HG03135 (cell line): ENCODE measurements at regions not wholly inside any gene's neighbourhood (a gene's known extent, or its start where the extent isn't known, plus 50 kb on each side); places are given as distances from the start of the nearest gene placed in this dataset.

Source experiments
- ATAC-seq: cut with Tn5 transposase; IDR thresholded peaks from one replicate; pipeline ENCODE4 v1.9.1; 2021; ENCODE audit warnings: mild to moderate bottlenecking, moderate library complexity; ENCODE audit not compliant: unreplicated experiment

DNA sequence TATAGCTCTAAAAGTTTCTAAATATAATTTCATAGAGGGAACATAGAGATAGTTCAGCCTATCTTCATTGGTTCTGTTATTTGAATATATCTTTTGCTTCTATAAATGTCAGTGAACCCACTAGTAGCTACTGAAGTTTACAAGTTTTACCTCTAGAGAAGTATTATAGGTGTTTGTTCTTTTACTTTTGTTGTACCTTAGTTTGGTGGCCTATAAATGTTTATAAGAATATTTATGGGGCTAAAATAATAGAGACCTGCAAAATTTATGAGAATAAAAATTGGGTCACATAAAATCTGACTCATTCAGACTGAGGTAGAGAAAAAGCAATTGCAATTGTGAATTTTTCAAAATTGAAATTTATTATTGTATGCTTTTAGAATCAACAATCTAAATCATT, 162.6 kb downstream of the SERPINI1 start:
- ATAC-seq, result no peak

DNA sequence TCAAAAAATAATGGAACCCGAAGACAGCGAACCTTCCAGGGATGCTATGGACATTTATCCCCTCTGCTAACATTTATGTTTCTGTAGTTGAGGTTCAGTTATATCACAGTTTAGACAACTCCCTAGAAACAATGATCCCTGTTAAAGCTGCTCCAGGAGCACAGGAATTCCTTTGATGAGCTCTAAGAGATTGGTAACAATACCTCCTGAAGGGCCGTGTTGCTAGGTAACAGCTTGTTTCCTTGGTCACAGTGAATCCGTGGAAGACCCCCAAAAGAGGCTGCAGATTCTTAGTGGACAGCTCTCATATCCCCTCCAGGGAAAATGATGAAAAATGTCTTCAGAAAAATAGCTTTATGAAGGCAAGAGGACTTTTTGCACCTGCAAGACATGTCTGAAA, 160.2 kb downstream of the SERPINI1 start:
- no peak for ATAC-seq

GRCh38 chr3:167895178-167895577, 159.7 kb downstream of the SERPINI1 start:
- ATAC-seq, result no peak

DNA sequence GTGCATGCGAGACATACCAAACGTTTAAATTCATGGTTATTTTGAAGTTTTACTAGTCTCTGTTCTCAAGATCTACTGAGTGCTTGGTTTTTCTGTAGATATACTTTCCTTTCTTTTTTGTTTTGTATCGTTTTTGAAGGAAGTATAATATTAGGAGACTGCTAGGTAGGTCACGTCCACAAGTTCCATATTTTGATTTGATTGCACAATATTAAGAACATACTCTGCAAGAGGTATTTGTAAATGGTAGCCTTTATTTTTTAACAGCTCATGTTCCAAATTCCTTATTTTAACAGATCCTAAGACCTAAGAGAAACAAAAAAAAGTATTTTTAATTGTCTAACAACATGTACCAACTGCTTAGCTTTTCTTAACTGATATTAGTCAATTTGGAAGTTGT, 156.7 kb downstream of the SERPINI1 start:
- ATAC-seq, result no peak

DNA sequence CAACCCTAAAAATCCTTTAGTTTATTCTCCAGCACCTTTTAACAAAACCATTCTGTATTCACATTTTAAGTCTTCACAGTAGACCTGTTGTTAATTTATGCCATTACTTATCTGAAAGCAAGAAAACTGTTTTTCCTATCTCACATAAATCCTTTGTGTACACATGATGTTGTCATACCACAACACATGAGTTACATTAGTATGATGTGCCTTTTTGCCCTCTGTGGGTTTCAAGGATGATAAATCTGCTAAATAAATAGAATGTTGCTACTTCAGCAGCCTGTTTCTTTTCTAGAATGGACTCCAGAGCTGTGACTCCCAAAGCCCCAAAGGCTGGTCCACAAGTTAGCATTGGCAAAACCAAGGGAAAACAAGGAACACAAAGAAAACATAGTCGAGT, 151.6 kb downstream of the SERPINI1 start:
- ATAC-seq, result no peak

GRCh38 chr3:167886690-167887089, 151.2 kb downstream of the SERPINI1 start:
- no peak for ATAC-seq

DNA sequence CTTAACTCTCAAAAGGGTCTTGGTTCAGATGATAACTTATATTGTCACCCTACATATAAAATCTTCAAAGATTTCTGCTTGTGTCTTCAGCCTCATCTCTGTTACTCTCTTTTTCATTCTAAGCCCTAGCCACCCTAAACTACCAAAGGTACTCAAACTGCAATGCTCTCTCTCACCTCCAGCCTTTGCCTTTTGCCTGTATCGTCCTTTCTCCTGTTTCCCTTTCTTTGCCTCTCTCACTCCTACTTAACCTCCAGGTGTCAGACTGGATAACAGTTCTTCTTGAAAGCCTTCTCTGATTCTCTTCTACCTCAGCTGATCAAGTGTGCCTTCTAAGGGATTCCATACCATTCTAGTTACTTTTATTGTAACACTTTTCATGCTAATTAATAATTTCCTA, 149.8 kb downstream of the SERPINI1 start:
- ATAC-seq, result no peak

DNA sequence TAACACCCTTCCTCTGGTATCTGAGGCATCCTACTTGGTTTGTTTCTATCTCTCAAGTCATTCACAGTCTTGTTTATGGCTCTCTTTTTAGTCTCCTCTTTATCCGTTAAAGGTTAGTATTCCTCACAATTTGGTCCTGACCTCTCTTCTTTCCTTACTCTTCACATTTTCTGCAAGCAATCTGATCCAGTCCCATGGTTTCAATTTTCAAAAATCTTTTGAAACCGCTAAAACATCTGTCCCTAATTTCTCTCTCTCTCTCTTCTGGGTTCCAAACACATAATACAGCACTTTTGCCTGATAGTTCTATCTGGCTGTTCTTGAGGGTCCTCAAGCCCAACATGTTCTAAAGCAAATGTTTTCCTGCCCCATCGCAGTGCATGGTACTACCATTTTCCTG, 149.0 kb downstream of the SERPINI1 start:
- no peak for ATAC-seq

DNA sequence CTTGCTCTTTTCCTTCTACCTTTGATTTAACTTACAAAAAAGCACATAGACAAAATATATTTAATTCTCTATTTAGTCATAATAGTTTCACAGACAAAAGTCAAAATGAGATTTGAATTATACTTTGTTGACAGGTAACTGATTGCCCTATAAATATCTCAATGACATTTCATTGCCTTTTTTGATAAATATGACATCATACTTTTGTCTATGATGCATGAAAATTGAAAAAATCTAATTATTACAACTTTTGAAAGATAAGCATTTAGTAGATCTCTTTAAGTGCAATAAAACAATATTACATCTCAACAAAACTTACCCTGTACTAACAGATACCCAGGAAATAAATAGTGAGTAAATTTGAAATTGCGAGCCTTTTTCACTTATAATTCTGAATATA, 147.9 kb downstream of the SERPINI1 start:
- no peak for ATAC-seq

DNA sequence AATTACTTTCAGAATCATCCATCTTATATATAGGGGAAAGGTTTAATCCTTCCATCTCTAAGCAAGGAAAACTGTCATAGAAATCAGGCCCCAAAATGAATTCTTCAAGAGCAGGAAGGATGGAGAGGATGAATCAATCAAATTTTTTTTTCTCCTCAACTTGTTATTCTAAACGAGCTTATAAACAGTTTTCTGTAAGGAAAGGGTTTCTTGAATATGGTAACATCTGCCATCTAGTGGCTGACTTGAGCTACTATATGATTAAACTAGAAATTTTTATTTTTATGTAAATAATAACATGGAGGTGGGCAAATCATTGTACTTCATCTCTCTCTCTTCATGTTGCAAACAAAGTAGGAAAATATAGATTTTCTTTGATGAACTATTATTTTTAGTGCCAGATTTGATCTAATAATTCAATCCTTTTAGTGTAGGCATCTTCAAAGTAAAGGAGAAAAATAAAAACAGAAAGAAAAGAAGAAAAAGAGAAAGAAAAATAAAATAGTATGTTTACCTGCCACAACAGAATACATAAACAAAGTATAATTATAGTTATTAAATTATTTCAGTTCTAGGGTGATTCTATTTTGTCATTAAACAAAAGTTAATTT, 146.6 kb downstream of the SERPINI1 start:
- peak; percentile 83 for ATAC-seq

- no peak for ATAC-seq
These were observed 144.7 kb downstream of the SERPINI1 start for GRCh38 chr3:167880183-167880582.

DNA sequence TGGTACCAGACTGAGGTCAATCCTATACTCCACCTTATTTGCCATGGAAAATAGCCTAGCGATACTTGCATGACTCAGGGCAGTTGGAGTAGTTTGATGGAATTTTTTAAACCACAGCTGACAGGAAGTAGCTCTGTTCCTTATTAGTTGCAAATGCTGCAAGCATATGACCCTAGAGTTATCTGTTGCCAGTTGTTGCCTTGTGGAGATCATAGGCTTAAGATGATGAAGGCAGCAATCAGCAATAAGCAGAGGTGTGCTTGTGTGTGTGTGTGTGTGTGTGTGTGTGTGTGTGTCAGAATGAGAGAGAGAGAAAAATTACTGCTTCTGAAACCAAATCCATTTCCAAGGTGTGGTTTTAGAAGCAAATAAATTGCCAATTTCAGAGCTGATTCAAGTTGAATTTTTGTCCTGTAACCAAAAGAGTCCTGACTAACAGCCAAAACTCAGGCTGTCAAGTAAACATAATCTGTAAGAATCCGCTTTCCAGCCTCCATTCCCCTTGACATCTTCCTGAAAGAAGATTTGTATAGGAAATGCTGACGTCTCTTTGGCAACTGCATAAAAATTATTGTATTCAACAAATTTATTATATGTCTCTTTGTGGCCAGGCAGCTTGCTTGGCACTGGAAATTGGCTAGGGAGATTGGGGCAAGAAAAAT, 141.2 kb downstream of the SERPINI1 start:
- no peak for ATAC-seq
